Esophagus muscularis mucosa (tissue), 4 donors: ENCODE measurements at regions not wholly inside any gene's neighbourhood (a gene's known extent, or its start where the extent isn't known, plus 50 kb on each side); places are given as distances from the start of the nearest gene placed in this dataset.

ENCODE experiments used
- DNase-seq: peaks from one replicate; pipeline ENCODE4 v3.0.0-alpha.2; 2017; ENCODE audit errors: extremely low spot score
- H3K27ac ChIP-seq, 4 donors: fragments of 200-600 bp; sonication (generic); replicated peaks in 1 of 4; 1 replicate in 3 of 4; 2 replicates in 1 of 4; pipeline ENCODE4 v1.5.1; 2016 to 2019; ENCODE audit warnings: mild to moderate bottlenecking in 1 of 4
- H3K27me3 ChIP-seq, 4 donors: fragments of 200-600 bp; sonication (generic); one replicate each; pipeline versions ENCODE4 v1.5.1 to v1.6.0; 2016 to 2019
- H3K36me3 ChIP-seq, 4 donors: fragments of 200-600 bp; sonication (generic); one replicate each; pipeline ENCODE4 v1.5.1; 2016 to 2019
- H3K4me1 ChIP-seq, 4 donors: fragments of 200-600 bp; sonication (generic); one replicate each; pipeline ENCODE4 v1.5.1; 2016 to 2019
- H3K4me3 ChIP-seq, 4 donors: fragments of 200-600 bp; sonication (generic); 1 replicate in 2 of 4; 2 replicates in 2 of 4; pipeline ENCODE4 v1.5.1; 2016 to 2019; ENCODE audit warnings: mild to moderate bottlenecking in 4 of 4, moderate library complexity in 1 of 4
- H3K9me3 ChIP-seq, 4 donors: fragments of 200-600 bp; sonication (generic); 1 replicate in 3 of 4; 2 replicates in 1 of 4; pipeline ENCODE4 v1.5.1; 2016 to 2019
- CTCF ChIP-seq, 3 experiments: fragments of 200-600 bp in 2 of 3; fragments of 450-650 bp in 1 of 3; sonication (generic) in 2 of 3; IDR thresholded peaks; one replicate each; pipeline ENCODE4 v1.5.1; 2017 to 2019; ENCODE audit warnings: antibody characterized with exemption in 3 of 3, mild to moderate bottlenecking in 2 of 3, moderate library complexity in 1 of 3
- EP300 ChIP-seq: sonication (generic); formaldehyde crosslinking; IDR thresholded peaks from one replicate; pipeline ENCODE4 v1.6.1; 2017; ENCODE audit warnings: antibody characterized with exemption
- POLR2A ChIP-seq: fragments of 450-650 bp; IDR thresholded peaks from one replicate; pipeline ENCODE4 v1.6.1; 2017; ENCODE audit warnings: antibody characterized with exemption, moderate library complexity, mild to moderate bottlenecking, low read depth
- POLR2AphosphoS5 ChIP-seq, 2 donors: sonication (generic); formaldehyde crosslinking; IDR thresholded peaks; one replicate each; pipeline ENCODE4 v1.6.1; 2017; ENCODE audit warnings: antibody characterized with exemption in 2 of 2
- WGBS: methylation state at CpG from one replicate; pipeline ENCODE4 v1.1.5; 2018; 5-methylcytosine and 5-hydroxymethylcytosine counted together
- intact Hi-C: fragments of 100-400 bp; cut with DNase I; formaldehyde crosslinking; loops from one replicate; pipeline ENCODE4 v1.15.1; 2023

GRCh38 chr13:40377783-40378182, 288.7 kb downstream of the FOXO1 start:
- intact Hi-C loops: no loop called here
- H3K4me1 ChIP-seq: peaks cover 0 to 18% (median 17%) of the 10 kb centered on the region in 4 donors
- H3K9me3 ChIP-seq: no peaks in the 10 kb centered on the region
- H3K4me3 ChIP-seq: peak overlapping the region; percentile 7 to 29 (median 16)
- H3K36me3 ChIP-seq: no peaks in the 10 kb centered on the region
- WGBS: 80% methylated on average over 8 of the region's 8 CpGs
- TF ChIP-seq POLR2A: no peak
- peak; percentile 27 to 58 for TF ChIP-seq POLR2AphosphoS5 (IDR thresholded peaks at IDR 0.05)
- H3K27ac ChIP-seq: peak overlapping the region in 3 of 4 donors; percentile 28 to 42 (median 32)
- no peak for DNase-seq
- no peaks in the 10 kb centered on the region for H3K27me3 ChIP-seq

- no peak for TF ChIP-seq EP300
- no peak for TF ChIP-seq POLR2A
- TF ChIP-seq POLR2AphosphoS5 (IDR thresholded peaks at IDR 0.05): no peak
- TF ChIP-seq CTCF (IDR thresholded peaks at IDR 0.05): no peak
- 75% methylated on average over 3 of the region's 3 CpGs for WGBS
- Histone ChIP-seq H3K4me3 (no peak overlapping the region), H3K4me1 (peaks cover 0 to 18% (median 17%) of the 10 kb centered on the region in 4 donors), H3K36me3 (no peaks in the 10 kb centered on the region), H3K9me3 (no peaks in the 10 kb centered on the region), H3K27me3 (no peaks in the 10 kb centered on the region), H3K27ac (no peak overlapping the region)
- no peak for DNase-seq
- intact Hi-C loops: no loop called here
These were observed 287.2 kb downstream of the FOXO1 start for GRCh38 chr13:40379196-40379595.

GRCh38 chr13:40379794-40380578, 286.5 kb downstream of the FOXO1 start:
- intact Hi-C loops: no loop called here
- WGBS: 84% methylated on average over 10 of the region's 10 CpGs
- no peak overlapping the region for H3K27ac ChIP-seq

GRCh38 chr13:40381935-40382764, 284.3 kb downstream of the FOXO1 start:
- peaks cover 0 to 11% (median 10%) of the 10 kb centered on the region in 4 donors for H3K4me1 ChIP-seq
- no peaks in the 10 kb centered on the region for H3K27me3 ChIP-seq
- H3K4me3 ChIP-seq: no peak overlapping the region
- 96% methylated on average over 18 of the region's 27 CpGs for WGBS
- no peaks in the 10 kb centered on the region for H3K9me3 ChIP-seq
- DNase-seq: no peak
- TF ChIP-seq POLR2A (no peak), EP300 (no peak), POLR2AphosphoS5 (IDR thresholded peaks at IDR 0.05) (no peak), CTCF (IDR thresholded peaks at IDR 0.05) (no peak)
- intact Hi-C loops: no loop called here
- H3K36me3 ChIP-seq: no peaks in the 10 kb centered on the region
- no peak overlapping the region for H3K27ac ChIP-seq

More at GRCh38 chr13:40379794-40380578, 286.5 kb downstream of the FOXO1 start:
- Histone ChIP-seq H3K4me3 (no peak overlapping the region), H3K4me1 (peaks cover 0 to 18% (median 17%) of the 10 kb centered on the region in 4 donors), H3K9me3 (no peaks in the 10 kb centered on the region), H3K36me3 (no peaks in the 10 kb centered on the region), H3K27me3 (no peaks in the 10 kb centered on the region)
- no peak for DNase-seq
- no peak for TF ChIP-seq POLR2A
- no peak for TF ChIP-seq CTCF (IDR thresholded peaks at IDR 0.05)
- no peak for TF ChIP-seq EP300

GRCh38 chr13:40383132-40383531, 283.3 kb downstream of the FOXO1 start:
- no peaks in the 10 kb centered on the region for H3K27me3 ChIP-seq
- no peaks in the 10 kb centered on the region for H3K36me3 ChIP-seq
- WGBS: 81% methylated on average over 3 of the region's 7 CpGs
- no peak overlapping the region for H3K4me3 ChIP-seq
- TF ChIP-seq POLR2AphosphoS5 (IDR thresholded peaks at IDR 0.05) (no peak), EP300 (no peak), POLR2A (no peak), CTCF (IDR thresholded peaks at IDR 0.05) (no peak)
- intact Hi-C loops: no loop called here
- peaks cover 0 to 1% (median under 1%) of the 10 kb centered on the region in 4 donors for H3K4me1 ChIP-seq
- DNase-seq: no peak
- no peaks in the 10 kb centered on the region for H3K9me3 ChIP-seq
- no peak overlapping the region for H3K27ac ChIP-seq
